ENCODE measurements at regions not wholly inside any gene's neighbourhood (a gene's known extent, or its start where the extent isn't known, plus 50 kb on each side); places are given as distances from the start of the nearest gene placed in this dataset.
"Not testable (repeated sequence)": the region's sequence is repeated elsewhere in the genome, so short reads cannot be mapped to it uniquely, and the experiment has no call there.

DNA sequence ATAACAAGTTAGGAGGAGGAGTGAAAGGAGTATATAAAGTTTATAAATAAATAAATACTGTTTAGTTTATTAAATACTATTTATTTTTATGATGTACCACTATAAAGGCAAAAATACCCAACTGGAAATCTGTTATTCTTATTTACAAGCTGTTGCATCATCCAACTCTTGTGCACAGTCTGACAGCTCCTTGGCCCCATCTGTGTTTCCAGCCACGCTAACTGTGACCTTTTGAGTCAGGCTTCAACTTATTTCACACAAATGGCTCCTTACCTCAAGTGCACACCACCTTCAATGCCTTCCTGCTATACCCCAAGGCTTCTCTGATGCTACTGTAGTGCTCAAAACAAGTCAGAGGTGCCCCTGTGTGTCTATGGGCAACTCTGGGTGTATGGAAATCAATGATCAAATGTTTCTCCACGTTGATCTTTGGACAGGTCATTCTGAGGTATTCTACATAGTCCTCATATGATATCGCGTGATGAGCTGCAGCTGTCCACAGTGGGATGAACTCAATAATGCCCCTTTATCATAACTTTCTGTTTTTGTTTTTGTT, 303.2 kb upstream of the GRAMD2B start:
- no peak for DNase-seq (ENCODE audit: low read depth in 4 of 4, low spot score in 2 of 4)

DNA sequence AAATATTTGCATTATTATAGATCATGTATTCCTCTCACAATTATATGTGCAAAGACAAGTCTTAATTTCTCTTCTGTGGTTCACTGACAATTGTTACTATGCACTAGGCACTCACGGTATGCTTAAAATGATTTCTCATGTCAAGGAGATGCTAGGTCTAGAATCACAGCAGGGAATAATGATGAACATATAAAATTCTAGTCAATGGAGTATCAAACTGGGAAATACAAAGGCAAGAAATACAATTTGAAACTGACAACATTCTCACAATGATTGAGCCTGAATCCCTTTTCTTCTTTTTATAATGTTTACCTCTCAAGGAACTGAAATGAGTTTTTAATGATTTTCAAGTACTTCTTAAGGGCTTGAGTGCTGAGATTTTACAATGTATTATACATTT, 302.3 kb upstream of the GRAMD2B start:
- no peak for DNase-seq (ENCODE audit: low read depth in 4 of 4, low spot score in 2 of 4)

DNA sequence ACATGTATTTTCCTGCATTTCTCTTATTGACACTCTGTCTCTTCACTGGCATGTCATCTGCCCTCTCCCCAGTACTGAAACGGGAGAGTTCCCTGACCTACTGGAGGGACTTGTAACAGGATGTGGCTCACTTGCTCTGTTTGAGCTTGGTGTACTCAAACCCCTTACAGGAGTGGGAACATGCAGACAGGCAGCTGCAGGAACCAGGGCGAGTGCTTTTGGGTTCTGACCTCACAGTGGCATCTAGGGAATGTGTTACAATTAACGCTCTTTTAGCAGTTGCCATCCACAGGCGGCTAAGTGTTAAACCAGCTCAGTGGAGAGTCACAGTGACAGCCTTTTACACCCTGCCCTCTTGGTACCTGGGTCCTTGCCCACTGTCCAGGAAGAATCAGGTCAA, 300.3 kb upstream of the GRAMD2B start:
- no peak for DNase-seq (ENCODE audit: low read depth in 4 of 4, low spot score in 2 of 4)

DNA sequence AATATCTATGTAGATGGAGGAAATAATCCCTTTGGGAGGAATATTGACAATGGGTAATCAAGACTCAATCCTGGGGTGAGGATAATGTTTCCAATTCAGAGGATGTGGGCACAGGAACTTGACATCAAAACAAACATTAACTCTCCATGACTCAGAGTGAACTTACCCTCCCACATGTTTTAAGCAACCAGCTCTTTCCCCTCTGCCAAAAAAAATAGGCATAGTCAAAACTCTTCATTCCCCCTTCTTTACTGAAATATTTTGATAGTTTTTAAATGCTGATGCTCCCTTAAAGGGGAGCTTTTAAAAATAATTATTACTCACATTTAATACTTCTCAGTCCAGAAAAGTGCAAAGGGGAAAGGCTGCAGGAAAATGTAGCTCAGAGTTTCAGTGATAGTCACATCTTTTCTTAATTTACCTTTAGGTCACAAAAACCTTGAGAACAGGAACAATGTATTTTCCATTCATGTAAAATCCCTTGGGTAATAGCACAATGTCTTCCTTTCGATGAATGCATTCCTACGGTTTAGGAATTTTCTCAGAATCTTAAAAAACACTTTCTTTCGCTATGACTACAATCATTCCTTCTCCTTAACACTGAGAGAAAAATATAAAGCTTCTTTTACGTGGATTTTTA, 298.4 kb upstream of the GRAMD2B start:
- no peak for DNase-seq (ENCODE audit: low read depth in 4 of 4, low spot score in 2 of 4)

DNA sequence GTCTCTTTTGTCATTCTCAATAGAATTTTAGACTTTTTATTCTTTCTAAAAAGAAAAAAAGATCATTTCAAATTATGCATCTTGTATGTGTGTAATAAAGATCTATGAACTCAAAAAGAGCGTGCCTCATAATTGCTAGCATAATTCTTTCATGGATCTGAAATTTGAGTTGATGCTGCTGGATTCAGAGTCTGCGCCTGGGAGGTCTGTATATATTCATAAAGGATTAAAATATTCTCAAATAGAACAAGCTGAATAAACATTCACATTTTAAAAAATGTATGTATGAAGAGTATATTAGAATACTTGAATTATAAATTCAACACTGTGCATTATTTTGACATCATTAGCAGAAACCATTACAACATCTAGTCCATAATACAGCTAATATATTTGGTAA, 297.8 kb upstream of the GRAMD2B start:
- no peak for DNase-seq (ENCODE audit: low read depth in 4 of 4, low spot score in 2 of 4)

DNA sequence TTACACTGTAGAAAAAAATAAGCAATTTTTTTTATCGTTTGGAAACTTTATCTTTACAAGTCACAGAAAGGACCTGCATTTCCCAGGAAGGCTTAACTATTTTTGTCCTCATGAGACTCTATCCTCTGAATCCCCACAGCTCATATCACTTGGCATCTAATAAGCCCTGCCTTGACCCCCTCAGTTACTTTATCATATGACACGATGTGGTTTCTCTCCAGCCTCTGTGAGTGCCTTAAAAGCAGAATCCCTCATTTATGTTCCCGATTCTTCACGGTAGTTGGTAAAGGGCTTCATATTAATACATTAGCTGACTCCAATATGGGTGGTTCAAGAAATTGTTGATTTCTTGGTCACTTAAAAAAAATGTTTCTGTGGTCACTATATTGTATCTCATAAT, 296.6 kb upstream of the GRAMD2B start:
- DNase-seq (ENCODE audit: low read depth in 4 of 4, low spot score in 2 of 4), result no peak

DNA sequence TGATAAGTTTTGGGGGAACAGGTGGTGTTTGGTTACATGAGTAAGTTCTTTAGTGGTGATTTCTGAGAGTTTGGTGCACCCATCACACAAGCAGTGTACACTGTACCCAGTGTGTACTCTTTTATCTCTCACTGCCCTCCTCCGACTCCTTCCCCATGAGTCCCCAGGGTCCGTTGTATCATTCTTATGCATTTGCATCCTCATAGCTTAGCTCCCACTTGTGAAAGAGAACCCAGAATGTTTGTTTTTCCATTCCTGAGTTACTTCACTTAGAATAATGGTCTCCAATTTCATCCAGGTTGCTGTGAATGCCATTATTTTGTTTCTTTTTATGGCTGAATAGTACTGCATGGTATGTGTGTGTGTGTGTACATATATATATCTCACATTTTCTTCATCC, 295.8 kb upstream of the GRAMD2B start:
- DNase-seq (ENCODE audit: low read depth in 4 of 4, low spot score in 2 of 4), result not testable (repeated sequence)

DNA sequence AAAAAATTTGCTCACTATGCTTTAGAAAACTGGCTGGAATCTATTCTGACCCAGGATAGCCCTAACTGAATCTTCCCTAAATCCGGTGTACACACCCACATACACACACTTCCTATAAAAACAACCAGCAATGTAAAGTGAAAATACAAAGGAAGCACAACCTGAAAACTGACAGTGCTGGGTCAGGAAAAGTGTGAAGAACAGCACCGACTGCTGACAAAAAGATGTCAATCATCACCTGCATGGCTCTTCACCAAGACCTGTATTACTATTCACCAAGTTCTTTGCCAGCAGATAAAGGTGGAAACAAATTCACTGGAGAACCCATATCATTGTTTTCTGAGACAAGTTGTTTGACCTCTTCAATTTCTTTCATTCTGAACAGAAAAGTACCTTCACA, 293.8 kb upstream of the GRAMD2B start:
- DNase-seq (ENCODE audit: low read depth in 4 of 4, low spot score in 2 of 4), result no peak

DNA sequence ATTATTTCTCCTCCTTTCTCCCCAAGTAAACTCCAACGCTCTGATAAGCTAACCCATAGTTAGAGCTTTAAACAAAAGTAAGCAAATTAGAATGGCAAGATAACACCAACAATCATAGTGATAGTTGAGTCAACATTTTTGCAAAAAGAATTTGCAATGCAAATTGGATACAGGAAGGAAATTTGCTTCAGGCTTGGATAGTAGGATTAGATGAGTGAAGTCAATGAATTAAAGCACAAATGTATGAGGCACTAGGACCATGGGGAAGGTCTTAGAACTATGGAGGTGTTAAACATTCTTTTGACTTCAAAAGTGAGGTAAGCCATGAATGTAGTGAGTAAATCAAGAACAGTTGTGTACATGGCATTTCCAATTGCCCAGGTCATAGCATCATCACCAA, 289.8 kb upstream of the GRAMD2B start:
- no peak for DNase-seq (ENCODE audit: low read depth in 4 of 4, low spot score in 2 of 4)

DNA sequence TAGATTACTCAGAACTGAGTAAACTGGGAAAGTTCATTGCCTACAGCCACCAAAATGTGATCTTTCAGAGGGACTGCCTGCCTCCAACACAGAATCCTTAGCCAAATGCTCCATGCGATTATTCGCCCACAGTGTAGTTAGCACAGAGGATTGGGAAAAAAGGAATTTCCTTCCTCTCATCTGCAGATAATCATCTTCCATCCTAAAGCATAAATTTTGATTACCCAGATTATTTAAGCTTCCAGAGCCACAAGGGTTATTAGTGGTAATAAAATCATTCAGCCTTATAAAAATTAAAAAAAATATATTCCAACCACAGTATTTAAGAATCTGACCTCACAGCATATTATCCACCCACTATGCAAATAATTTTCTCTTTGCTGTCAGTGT, 285.3 kb upstream of the GRAMD2B start:
- DNase-seq (ENCODE audit: low read depth in 4 of 4, low spot score in 2 of 4), result peak in 2 of 4 donors; percentile 18 to 21

DNA sequence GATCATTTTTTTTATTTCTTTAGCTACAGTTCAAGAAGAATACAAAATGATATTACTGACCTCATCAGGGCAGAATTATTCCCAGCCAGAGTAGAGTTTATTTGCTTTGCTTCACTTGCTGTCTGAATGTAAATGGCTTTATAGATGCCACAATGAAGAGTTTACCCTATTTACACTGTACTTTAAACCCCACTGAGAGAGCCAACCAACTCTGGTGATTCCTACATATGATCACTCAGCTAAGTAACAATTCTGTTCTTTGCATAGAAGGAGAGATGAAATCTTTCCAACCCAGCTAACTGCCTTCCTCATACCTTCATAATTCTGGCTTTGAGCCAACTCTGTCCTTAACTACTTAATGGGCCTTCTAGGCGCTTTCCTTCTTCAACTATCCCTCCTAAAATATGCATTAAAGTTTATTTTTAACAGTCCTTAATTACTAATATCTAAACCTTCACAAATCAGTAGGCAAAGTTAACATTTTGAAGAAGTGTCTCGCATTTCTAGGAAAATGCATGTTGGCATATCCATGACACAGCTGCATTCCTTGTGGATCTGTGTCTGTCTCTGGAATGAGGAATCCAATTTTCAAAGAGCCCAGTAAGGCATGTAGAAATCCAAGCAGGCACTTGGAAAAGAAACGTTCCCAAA, 284.8 kb upstream of the GRAMD2B start:
- DNase-seq (ENCODE audit: low read depth in 4 of 4, low spot score in 2 of 4), result peak in 3 of 4 donors; percentile 22 to 31 (median 27)

DNA sequence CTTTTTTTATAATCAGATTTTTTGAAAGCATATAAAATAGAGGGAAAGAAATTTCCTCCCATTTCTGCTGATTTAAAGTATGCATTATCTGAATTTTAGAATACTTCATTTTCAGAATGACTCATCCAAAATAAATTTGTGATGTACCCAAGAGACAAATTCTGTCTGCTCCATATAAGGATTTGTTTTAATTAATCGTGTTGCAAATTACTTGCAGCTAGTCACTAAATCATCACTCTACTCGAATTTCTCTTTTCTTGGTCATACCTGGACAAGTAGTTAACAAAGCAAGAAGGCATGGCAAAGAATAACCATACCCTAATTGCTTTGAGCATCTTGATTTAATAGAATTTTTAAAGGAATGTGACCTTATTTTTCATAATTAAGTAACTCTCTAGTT, 284.1 kb upstream of the GRAMD2B start:
- DNase-seq (ENCODE audit: low read depth in 4 of 4, low spot score in 2 of 4), result no peak

DNA sequence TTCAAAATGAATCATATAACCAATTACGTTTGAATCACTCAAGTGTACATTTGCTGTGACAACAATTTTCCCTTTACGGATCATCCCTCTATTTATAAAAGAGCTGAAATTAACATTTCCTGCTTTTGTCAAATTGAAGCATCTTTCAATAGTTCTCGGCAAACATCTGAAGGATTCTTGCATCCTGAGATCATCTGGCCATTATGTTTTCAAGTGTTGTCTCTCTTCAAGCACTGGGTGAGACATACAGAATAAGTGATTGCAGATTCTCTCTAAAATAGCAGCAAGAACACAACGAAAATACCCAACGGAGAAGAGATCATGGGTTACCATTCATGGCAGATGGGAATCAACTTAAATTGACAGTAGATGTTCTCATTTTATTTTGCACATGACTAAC, 283.4 kb upstream of the GRAMD2B start:
- no peak for DNase-seq (ENCODE audit: low read depth in 4 of 4, low spot score in 2 of 4)

DNA sequence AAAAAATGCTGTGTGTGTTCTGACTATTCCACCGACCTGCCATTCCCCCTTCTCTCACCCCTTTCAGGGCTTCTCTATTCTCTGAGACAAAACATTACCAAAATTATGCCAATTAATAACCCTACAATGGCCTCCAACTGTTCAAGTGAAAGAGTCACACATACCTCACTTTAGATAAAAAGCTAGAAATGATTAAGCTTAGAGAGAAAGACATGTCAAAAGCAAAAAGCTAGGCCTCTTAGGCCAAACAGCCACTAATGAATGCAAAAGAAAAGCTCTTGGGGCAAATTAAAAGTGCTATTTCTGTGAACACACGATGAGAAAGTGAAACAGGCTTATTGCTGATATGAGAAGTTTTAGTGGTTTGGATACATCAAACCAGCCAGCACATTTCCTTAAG, 279.6 kb upstream of the GRAMD2B start:
- DNase-seq (ENCODE audit: low read depth in 4 of 4, low spot score in 2 of 4), result no peak

DNA sequence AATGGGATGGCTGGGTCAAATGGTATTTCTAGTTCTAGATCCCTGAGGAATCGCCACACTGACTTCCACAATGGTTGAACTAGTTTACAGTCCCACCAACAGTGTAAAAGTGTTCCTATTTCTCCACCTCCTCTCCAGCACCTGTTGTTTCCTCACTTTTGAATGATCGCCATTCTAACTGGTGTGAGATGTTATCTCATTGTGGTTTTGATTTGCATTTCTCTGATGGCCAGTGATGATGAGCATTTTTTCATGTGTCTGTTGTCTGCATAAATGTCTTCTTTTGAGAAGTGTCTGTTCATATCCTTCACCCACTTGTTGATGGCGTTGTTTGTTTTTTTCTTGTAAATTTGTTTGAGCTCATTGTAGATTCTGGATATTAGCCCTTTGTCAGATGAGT, 272.9 kb upstream of the GRAMD2B start:
- DNase-seq (ENCODE audit: low read depth in 4 of 4, low spot score in 2 of 4), result not testable (repeated sequence)

DNA sequence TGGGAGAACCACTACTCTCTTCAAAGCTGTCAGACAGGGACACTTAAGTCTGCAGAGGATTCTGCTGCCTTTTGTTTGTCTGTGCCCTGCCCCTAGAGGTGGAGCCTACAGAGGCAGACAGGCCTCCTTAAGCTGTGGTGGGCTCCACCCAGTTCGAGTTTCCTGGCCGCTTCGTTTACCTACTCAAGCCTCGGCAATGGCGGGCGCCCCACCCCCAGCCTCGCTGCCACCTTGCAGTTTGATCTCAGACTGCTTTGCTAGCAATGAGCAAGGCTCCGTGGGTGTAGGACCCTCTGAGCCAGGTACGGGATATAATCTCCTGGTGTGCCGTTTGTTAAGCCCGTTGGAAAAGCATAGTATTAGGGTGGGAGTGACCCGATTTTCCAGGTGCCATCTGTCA, 267.9 kb upstream of the GRAMD2B start:
- DNase-seq (ENCODE audit: low read depth in 4 of 4, low spot score in 2 of 4), result not testable (repeated sequence)

DNA sequence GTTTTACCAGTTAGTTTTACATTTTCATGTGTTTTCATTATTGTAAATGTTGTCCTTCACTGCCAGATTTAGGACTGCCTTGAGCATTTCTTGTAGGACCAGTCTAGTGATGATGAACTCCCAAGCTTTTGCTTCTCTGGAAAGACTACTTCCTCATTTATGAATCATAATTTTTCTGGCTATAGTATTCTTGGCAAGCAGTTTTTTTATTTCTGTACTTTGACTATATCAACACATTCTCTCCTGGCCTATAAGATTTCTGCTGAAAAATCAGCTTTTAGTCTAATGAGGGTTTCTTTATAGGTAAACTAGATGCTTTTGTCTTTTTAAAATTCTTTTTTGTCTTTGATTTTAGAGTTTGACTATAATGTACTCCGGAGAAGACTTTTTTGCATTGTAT, 256.8 kb upstream of the GRAMD2B start:
- DNase-seq (ENCODE audit: low read depth in 4 of 4, low spot score in 2 of 4), result no peak

DNA sequence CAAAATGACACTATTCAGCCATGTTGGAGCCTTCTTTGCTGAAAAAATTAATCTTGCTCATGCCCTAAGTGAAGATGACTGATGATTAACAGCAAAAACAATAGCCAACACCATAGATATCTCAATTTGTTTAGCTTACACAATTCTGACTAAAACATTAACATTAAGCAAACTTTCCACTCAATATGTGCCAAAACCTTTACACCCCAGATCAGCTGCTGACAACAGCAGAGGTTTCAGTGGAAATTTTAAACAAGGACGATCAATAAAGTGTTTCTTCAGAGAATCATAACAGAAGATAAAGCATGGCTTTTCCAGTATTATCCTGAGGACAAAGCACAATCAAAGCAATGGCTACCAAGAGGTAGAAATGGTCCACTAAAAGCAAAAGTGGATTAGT, 254.4 kb upstream of the GRAMD2B start:
- DNase-seq (ENCODE audit: low read depth in 4 of 4, low spot score in 2 of 4), result no peak

DNA sequence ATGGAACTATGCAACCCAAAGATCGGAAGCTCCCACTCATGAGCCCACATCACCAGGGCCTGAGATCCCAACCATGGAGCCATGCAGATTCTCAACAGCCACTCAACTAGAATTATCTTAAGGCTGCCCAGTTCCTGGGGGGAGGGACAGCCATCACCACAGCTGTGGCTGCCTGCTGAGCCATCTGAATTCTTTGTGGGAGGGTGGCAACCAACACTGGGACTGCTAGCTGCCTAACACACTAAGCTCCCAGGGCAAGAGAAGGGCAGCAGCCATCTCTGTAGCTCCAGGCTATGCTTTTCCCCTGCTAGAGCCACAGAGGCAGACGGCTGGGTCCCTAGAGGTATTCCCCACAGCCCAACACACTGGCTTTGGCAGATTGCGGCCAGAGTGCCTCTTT, 251.3 kb upstream of the GRAMD2B start:
- DNase-seq (ENCODE audit: low read depth in 4 of 4, low spot score in 2 of 4), result no peak

DNA sequence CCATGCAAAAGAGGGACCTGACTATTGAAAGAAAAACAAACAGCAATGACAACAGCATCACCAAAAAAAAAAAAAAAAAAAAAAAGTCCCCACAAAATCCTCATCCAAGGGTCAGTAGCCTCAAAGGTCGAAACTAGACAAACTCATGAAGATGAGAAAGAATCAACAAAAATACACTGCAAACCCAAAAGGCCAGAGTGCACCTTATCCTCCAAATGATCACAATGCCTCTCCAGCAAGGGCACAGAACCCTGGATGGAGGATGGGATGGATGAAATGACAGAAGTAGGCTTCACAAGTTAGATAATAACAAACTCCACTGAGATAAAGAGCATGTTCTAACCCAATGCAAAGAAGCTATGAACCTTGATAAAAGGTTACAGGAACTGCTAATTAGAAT, 250.4 kb upstream of the GRAMD2B start:
- DNase-seq (ENCODE audit: low read depth in 4 of 4, low spot score in 2 of 4), result no peak

DNA sequence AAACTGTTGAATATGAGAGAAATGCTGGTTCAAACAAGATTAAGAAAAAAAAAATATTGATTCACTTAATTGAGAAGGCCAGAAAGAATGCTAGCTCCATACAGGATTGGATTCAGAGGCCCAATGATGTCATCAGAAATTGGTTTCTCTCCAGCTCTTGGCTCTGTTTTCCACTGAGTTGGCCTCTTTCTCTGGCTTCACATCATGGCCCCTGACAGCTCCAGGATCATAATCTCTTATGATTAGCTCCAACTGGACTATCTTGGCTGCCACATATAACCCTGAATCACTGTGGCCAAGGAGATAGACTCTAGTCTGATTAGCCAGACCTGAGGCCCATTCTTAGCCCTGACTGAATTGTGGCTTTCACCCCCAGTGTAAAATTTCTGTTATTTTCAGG, 244.7 kb upstream of the GRAMD2B start:
- DNase-seq (ENCODE audit: low read depth in 4 of 4, low spot score in 2 of 4), result no peak

DNA sequence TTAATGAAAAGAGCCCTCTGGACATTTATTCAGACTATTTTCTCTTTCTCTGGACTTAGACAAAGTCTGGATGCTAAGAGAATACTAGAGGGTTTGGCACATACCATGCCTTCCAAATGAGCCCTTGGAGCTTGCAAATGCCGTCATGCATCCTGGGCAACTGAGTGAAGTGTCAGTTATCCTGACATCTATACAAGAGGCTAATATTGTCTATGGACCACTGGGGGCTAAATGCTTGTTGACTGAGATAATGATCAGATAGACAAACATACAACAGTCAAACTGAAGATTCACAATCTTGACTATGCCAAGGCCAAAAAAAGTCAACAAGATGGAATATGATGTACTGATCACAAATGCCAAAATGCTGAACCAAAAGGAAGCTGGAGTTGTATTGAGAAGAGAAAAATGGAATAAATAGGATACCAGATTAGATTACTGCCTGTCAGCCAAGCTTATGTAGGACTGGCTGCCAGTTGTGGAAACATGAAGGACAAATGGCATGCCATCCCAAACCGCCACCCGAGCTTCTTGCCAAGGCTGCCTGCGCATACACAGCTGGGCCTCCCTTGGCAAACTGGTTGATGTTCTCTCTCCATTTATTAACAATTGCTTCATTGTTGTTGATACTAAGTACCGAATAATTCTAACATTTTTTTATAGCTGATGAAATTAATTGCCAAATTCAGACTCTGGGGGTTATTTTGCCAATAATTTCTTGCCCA, 240.1 kb upstream of the GRAMD2B start:
- DNase-seq (ENCODE audit: low read depth in 4 of 4, low spot score in 2 of 4), result no peak
